Adipocyte (in vitro differentiated cells): ENCODE measurements at regions not wholly inside any gene's neighbourhood (a gene's known extent, or its start where the extent isn't known, plus 50 kb on each side); places are given as distances from the start of the nearest gene placed in this dataset.
A peak's percentile ranks its signal among the peaks of the same experiment; 100 is the strongest.

Experiments used
- DNase-seq: peaks from one replicate; pipeline ENCODE4 v3.0.0-alpha.2; 2015; ENCODE audit warnings: low read depth
- H3K27me3 ChIP-seq: replicated peaks from 2 replicates; pipeline ENCODE4 v1.7.0; 2013; ENCODE audit warnings: mild to moderate bottlenecking, low read length, moderate library complexity; ENCODE audit not compliant: control insufficient read depth, insufficient read depth
- H3K36me3 ChIP-seq: 2 replicates; pipeline ENCODE4 v1.7.0; 2013; ENCODE audit warnings: low read length, mild to moderate bottlenecking, moderate library complexity; ENCODE audit not compliant: control insufficient read depth, insufficient read depth, severe bottlenecking
- H3K4me1 ChIP-seq: 2 replicates; pipeline ENCODE4 v1.7.0; 2013; ENCODE audit warnings: mild to moderate bottlenecking, low read length, moderate library complexity; ENCODE audit not compliant: control insufficient read depth, insufficient read depth
- H3K4me3 ChIP-seq: 2 replicates; pipeline ENCODE4 v1.7.0; 2013; ENCODE audit warnings: mild to moderate bottlenecking, low read length, moderate library complexity
- H3K9ac ChIP-seq: 2 replicates; pipeline ENCODE4 v1.7.0; 2013; ENCODE audit warnings: mild to moderate bottlenecking, low read length, moderate library complexity
- H3K9me3 ChIP-seq: 2 replicates; pipeline ENCODE4 v1.7.0; 2013; ENCODE audit warnings: mild to moderate bottlenecking, low read length, moderate library complexity; ENCODE audit not compliant: control insufficient read depth

DNA sequence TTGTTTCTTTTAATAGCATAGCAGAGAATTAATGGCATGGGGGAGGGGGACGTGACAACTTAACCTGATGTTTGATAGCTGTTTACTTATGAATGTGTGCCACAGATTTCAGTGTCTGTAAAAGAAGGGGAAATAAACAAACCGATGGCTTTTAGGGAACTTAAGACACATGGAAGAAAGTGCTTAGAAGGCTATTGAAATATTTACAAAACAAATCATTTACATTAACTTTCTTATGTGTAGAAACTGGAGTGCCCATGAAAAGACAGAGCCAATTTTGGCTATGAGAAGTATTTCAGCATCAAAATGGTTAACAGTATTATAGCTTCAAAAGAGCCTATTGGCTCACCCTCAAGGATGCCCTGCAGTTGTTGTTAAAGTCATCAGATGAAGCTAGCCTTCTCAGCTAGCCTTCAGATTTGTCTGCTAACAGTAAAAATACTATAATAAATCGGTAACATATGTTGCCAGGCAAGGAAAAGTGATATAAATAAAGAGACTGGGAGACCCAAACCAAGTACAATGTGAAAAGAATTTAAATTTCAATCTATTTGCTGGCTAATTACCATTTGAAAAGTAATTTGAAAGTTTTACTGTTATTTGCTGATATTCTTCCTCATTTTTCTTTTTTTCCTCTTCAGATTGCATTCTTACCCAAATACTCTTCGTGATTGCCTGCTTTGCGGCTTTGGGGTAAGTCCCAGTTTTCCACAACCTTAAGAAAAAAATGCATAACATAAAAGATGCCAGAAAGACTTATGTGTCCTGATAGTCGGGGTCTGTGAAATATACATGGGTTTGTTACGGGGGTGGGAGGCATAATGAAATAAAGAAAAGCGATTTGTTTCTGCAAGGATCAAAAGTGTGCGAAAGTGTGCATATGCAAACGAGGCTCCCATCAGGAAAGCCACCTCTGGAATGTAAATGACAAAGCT lies 256.4 kb downstream of the MEIS1 start:
- H3K4me1 ChIP-seq = peaks cover 7% of the 10 kb centered on the region
- H3K9me3 ChIP-seq = no peaks in the 10 kb centered on the region
- no peaks in the 10 kb centered on the region for H3K36me3 ChIP-seq
- H3K9ac ChIP-seq = no peak overlapping the region
- H3K4me3 ChIP-seq = no peak overlapping the region
- DNase-seq = peak; percentile 19
- H3K27me3 ChIP-seq = no peaks in the 10 kb centered on the region

DNA sequence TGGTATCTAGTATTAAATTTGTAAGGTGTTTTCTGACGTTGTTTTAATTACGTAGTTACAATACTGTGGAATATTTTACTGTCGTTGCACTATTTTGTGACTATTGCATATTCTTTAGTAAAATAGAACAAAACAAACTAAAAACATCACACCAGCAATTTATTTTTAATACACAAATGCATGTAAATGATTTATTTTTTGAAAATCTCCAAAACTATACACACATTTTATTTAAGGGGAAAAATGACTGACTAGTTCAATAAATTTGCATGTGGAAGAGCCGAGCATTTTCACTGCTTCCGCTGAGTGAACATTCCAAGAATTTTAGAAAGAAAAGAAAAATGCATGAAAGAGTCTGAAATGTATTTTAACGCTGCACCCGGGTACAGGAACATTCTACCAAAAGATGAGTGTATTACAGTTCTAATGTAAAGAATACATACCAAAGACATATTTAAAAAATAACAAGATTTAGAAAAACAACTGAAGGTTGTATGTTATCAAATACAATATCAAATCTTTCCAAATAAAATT lies 257.7 kb downstream of the MEIS1 start:
- DNase-seq = no peak
- no peak overlapping the region for H3K4me3 ChIP-seq
- H3K9me3 ChIP-seq = no peaks in the 10 kb centered on the region
- no peaks in the 10 kb centered on the region for H3K27me3 ChIP-seq
- no peak overlapping the region for H3K9ac ChIP-seq
- no peaks in the 10 kb centered on the region for H3K4me1 ChIP-seq
- H3K36me3 ChIP-seq = no peaks in the 10 kb centered on the region

DNA sequence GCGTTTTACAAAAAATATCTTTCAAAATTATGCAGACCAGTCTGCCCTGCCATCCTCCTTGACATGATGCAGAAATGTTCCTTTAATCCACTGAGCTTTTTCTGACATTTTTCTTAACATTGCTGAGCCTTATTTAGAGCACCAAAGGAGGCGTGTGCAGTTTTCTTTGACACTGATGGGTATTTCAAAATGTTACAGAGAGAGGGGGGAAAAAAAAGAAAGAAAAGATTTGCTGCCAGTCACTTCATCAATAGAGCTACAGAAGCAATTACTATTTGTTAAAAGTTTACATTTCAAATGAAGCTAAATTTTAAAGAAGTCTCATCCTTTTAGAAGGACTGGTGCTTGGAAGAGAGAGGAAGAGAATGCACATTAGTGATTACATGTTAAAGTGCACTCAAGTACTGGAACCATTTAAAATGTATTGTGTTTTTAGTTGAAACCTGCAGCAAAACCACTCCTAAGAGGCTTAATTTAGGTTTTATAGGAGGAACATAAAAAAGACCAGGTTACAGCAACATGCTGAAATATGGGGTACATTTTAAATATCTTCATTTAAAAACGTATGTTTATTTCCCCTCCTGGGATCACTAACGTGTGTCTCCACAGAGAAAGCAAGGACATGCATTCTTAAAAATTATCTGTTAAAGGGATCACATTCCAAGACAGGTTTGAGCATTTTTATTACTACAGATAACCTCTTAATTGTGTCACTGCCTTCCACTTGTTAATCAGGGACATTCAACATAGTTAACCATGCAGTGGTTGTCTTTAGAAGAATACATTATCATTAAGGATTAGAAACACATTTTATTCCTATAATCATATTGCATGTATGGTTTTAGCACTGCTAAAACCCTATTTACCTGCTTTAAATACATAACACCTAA lies 258.4 kb downstream of the MEIS1 start:
- Histone ChIP-seq H3K4me1 (no peaks in the 10 kb centered on the region), H3K4me3 (no peak overlapping the region), H3K36me3 (no peaks in the 10 kb centered on the region), H3K27me3 (no peaks in the 10 kb centered on the region), H3K9ac (no peak overlapping the region), H3K9me3 (no peaks in the 10 kb centered on the region)
- DNase-seq = peak; percentile 7

DNA sequence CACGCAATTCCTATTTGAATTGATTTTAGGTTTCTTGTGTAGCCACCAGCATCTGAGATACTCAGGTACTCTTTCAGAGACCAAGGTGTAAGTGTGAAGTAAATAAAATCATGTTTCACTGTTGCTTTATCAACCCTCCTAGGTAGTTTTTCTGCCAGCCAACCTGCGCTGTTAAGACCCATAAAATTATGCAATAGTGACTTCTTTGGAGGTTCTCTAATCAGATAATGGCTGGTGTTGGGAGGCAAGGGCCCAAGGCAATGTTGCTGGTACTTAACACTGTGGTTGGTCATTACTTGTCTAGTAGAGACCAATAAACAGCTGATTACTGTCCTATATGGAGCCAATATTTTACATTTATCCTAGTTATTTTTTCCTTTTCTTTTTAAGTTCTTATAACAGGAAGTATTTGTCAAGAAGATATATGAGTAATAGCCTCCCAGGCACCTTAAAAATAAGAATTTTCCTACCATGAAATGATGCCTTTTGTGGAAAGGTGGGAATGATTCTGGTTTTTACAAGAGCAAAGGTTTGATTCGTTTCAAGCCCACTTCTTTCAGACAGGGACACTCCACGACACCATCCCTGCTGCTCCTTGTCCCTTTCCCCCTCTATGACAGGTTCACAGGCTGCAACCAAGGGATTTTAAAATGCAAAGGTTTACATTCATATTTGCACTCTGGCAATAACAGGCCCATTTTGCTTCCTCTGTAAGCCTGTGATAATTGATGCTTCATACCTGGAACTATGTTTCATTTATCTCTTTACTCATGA lies 259.3 kb downstream of the MEIS1 start:
- H3K9ac ChIP-seq = no peak overlapping the region
- H3K4me1 ChIP-seq = no peaks in the 10 kb centered on the region
- DNase-seq = no peak
- H3K27me3 ChIP-seq = no peaks in the 10 kb centered on the region
- H3K36me3 ChIP-seq = no peaks in the 10 kb centered on the region
- no peaks in the 10 kb centered on the region for H3K9me3 ChIP-seq
- H3K4me3 ChIP-seq = no peak overlapping the region

DNA sequence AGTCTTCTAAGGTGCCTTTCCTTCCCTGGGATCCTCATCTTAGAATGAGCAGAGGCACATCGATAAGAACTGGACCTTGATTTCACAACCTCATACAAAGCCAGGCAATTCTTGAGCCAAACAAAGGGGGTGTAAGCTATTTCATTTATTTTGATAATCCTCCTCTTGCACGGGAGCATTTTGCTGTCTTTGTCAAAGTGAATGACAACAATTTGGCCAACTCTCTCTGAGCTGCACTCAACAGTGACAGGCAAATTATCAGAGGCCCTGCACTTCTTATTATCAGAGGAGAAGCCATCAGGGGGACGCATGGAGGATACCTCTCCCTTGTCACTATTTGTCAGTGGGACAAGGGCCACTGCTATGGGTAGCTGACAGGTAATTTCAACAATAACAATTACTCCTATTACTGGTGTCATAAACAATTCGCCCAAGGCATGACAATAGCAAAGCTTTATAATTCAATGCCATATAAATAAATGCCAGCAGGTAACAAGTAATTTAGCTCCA lies 260.4 kb downstream of the MEIS1 start:
- no peaks in the 10 kb centered on the region for H3K4me1 ChIP-seq
- no peak overlapping the region for H3K9ac ChIP-seq
- no peak for DNase-seq
- H3K9me3 ChIP-seq = no peaks in the 10 kb centered on the region
- H3K4me3 ChIP-seq = no peak overlapping the region
- no peaks in the 10 kb centered on the region for H3K36me3 ChIP-seq
- no peaks in the 10 kb centered on the region for H3K27me3 ChIP-seq

DNA sequence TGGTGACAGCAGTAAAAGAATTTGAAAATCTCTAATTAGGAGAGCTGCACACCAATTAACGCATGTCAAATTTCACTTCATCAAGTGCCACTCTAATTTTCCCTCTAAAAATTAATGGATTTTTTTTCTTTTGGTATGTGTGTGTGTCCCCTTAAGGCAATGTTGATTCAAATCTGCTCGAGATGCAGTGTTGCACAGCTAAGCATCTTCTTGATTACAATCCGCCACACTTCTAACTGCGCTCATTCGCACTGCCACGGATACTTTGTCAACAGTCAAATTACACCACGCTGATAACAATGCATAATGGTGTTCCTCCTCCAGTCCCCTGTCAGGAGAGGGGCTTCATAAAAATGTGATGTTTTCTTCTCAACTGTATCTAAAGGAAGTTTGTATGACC lies 261.4 kb downstream of the MEIS1 start:
- DNase-seq = no peak
- Histone ChIP-seq H3K9me3 (no peaks in the 10 kb centered on the region), H3K4me3 (no peak overlapping the region), H3K9ac (no peak overlapping the region), H3K4me1 (no peaks in the 10 kb centered on the region), H3K27me3 (no peaks in the 10 kb centered on the region), H3K36me3 (no peaks in the 10 kb centered on the region)

DNA sequence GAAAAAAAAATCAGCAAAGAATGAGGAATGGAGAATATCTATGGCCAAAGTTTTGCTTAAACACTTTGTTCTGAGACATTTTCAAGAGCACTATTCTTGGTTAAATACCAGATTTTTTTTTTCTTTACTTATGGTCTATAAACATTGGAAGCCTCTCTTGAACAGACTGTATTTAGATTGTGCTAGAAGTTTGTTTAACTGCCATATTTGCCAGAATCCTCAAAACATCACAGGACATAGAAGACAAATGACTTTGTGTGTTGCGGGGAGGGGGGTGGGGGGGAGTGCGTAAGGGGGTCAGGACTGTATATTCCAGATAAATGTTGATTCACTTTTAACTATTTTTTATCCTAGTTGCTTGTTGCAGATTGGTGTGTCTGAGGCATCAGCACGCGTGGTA lies 262.0 kb downstream of the MEIS1 start:
- Histone ChIP-seq H3K4me1 (no peaks in the 10 kb centered on the region), H3K4me3 (no peak overlapping the region), H3K36me3 (no peaks in the 10 kb centered on the region), H3K9me3 (no peaks in the 10 kb centered on the region), H3K27me3 (no peaks in the 10 kb centered on the region), H3K9ac (no peak overlapping the region)
- no peak for DNase-seq

DNA sequence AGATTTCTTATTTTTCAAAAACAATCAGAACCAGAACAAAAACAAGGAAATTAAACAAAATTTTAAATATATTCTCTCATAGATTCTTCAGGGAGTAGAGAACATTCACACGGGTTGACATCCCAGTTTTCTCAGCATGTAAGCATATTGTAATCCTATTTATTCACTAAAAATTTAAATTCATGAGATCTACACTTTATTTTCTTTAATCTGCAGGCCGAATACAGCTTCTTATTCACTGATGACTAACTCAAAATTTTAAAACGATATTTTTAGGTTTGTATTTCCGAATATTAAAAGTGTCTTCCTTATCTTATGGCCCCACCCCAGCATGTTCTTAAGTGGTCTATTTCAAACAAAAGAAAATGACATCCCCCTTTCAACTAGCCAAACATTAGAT lies 262.4 kb downstream of the MEIS1 start:
- Histone ChIP-seq H3K4me1 (no peaks in the 10 kb centered on the region), H3K9ac (no peak overlapping the region), H3K27me3 (no peaks in the 10 kb centered on the region), H3K9me3 (no peaks in the 10 kb centered on the region), H3K36me3 (no peaks in the 10 kb centered on the region), H3K4me3 (no peak overlapping the region)
- DNase-seq = no peak

DNA sequence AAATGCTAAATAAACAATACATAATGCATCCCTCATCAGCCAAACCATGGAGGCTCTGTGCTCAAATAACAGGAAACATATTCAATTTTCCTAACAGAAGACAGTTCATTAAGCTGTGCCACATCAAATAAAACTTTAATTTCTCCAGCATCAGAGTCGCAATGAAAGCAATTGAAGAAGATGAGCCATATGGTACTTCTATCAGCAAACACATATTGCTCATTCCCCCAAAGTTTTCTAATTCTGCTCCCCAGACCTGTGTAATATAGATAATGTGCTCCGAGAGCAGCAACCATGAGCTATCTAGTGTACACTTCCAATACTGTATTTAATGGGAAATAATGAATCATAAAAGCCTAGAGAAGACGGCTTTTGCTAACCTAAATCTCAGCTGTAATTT lies 263.2 kb downstream of the MEIS1 start:
- no peak for DNase-seq
- Histone ChIP-seq H3K36me3 (no peaks in the 10 kb centered on the region), H3K27me3 (no peaks in the 10 kb centered on the region), H3K4me3 (no peak overlapping the region), H3K9ac (no peak overlapping the region), H3K9me3 (no peaks in the 10 kb centered on the region), H3K4me1 (no peaks in the 10 kb centered on the region)

DNA sequence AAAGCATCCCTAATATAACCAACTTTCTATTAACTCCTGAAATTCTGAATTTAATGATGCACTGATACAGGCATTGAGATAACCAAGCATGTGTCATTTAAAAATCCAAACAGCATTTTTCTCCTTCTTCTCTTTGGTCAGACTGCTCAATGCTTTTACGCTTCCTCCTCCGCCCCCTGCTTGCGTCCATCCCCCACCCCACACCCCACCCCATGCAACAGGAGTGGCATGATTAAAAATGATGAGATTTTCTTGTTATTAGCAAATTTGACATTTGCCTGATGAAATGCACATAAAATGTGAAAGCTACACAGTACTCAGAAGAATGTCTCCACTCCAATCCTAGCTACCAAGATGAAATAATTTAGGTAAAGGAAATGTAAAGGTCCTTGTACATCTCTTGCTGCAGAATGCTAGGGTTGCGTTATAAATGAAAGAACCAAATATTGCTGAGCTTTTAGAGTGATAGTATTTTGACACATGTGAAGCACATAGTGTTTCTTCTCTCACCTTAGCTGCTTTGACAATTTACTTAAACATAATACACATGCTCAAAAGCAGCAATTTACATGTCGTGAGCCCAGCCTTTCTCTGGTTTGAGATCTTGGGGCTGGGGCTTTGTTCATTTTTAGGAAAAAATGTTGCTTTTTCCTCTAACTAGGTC lies 263.8 kb downstream of the MEIS1 start:
- no peaks in the 10 kb centered on the region for H3K9me3 ChIP-seq
- H3K4me3 ChIP-seq = no peak overlapping the region

More for the DNA sequence above, 263.8 kb downstream of the MEIS1 start:
- H3K4me1 ChIP-seq = no peaks in the 10 kb centered on the region
- no peaks in the 10 kb centered on the region for H3K36me3 ChIP-seq
- H3K9ac ChIP-seq = no peak overlapping the region
- no peak for DNase-seq
- H3K27me3 ChIP-seq = no peaks in the 10 kb centered on the region
